NB4 (cell line): ENCODE measurements at regions not wholly inside any gene's neighbourhood (a gene's known extent, or its start where the extent isn't known, plus 50 kb on each side); places are given as distances from the start of the nearest gene placed in this dataset.

ENCODE experiments used
- DNase-seq: peaks from one replicate; pipeline ENCODE4 v3.0.0; 2010; ENCODE audit warnings: low read depth
- H3K4me3 ChIP-seq: one replicate; pipeline ENCODE4 v1.5.1; 2011; ENCODE audit warnings: mild to moderate bottlenecking, low read depth, low read length, moderate library complexity
- CTCF ChIP-seq: IDR thresholded peaks from one replicate; pipeline ENCODE4 v1.5.1; 2012; ENCODE audit warnings: low read depth, low read length
- MAX ChIP-seq: IDR thresholded peaks from 2 replicates; pipeline ENCODE4 v1.6.1; 2011; ENCODE audit warnings: low read depth, low read length
- MYC ChIP-seq: IDR thresholded peaks from 2 replicates; pipeline ENCODE4 v1.6.1; 2011; ENCODE audit warnings: low read depth, low read length
- POLR2A ChIP-seq: IDR thresholded peaks from 2 replicates; pipeline ENCODE4 v1.6.1; 2011; ENCODE audit warnings: mild to moderate bottlenecking; ENCODE audit not compliant: insufficient read length; ENCODE audit errors: extremely low read depth

GRCh38 chr10:2660276-2660675 is 407.1 kb upstream of the PFKP start:
- H3K4me3 ChIP-seq = no peak overlapping the region
- no peak for DNase-seq
- TF ChIP-seq POLR2A (no peak), CTCF (no peak), MAX (no peak), MYC (no peak)

- TF ChIP-seq MAX (no peak), MYC (no peak), CTCF (no peak), POLR2A (no peak)
- H3K4me3 ChIP-seq = no peak overlapping the region
- DNase-seq = no peak
Measured at GRCh38 chr10:2659660-2660209, 407.6 kb upstream of the PFKP start.

- no peak for DNase-seq
- TF ChIP-seq POLR2A = no peak
- TF ChIP-seq MAX = no peak
- no peak for TF ChIP-seq CTCF
- TF ChIP-seq MYC = no peak
- no peak overlapping the region for H3K4me3 ChIP-seq
Measured at GRCh38 chr10:2658780-2659179, 408.6 kb upstream of the PFKP start.

- DNase-seq = no peak
- H3K4me3 ChIP-seq = no peak overlapping the region
- TF ChIP-seq MYC (no peak), CTCF (no peak), POLR2A (no peak), MAX (no peak)
Measured at GRCh38 chr10:2650328-2650727, 417.0 kb upstream of the PFKP start.

- no peak overlapping the region for H3K4me3 ChIP-seq
- TF ChIP-seq MAX (no peak), MYC (no peak), POLR2A (no peak), CTCF (no peak)
- DNase-seq = no peak
Measured at GRCh38 chr10:2641028-2641427, 426.3 kb upstream of the PFKP start.

- DNase-seq = no peak
- TF ChIP-seq MAX = no peak
- no peak for TF ChIP-seq POLR2A
- TF ChIP-seq MYC = no peak
- TF ChIP-seq CTCF = no peak
- no peak overlapping the region for H3K4me3 ChIP-seq
Measured at GRCh38 chr10:2633630-2634029, 433.7 kb upstream of the PFKP start.
